ENCODE measurements at regions not wholly inside any gene's neighbourhood (a gene's known extent, or its start where the extent isn't known, plus 50 kb on each side); places are given as distances from the start of the nearest gene placed in this dataset.
"Not testable (repeated sequence)": the region's sequence is repeated elsewhere in the genome, so short reads cannot be mapped to it uniquely, and the experiment has no call there.

- no peak for TF ChIP-seq CTCF (IDR thresholded peaks at IDR 0.05; ENCODE audit: low read depth, low read length)
- H3K4me3 ChIP-seq (ENCODE audit: low read depth, low read length) = no peak overlapping the region
- DNase-seq (ENCODE audit: low read depth, low spot score) = no peak
- in situ Hi-C loops (cut with HindIII; ENCODE audit: low sequenced_read_pairs) = no loop called here
These were observed 133.7 kb downstream of the ATL2 start for GRCh38 chr2:38243186-38243880.

GRCh38 chr2:38239452-38239851 lies 137.6 kb downstream of the ATL2 start:
- in situ Hi-C loops (cut with HindIII; ENCODE audit: low sequenced_read_pairs) = no loop called here
- H3K4me3 ChIP-seq (ENCODE audit: low read depth, low read length) = no peak overlapping the region
- TF ChIP-seq CTCF (IDR thresholded peaks at IDR 0.05; ENCODE audit: low read depth, low read length) = no peak
- DNase-seq (ENCODE audit: low read depth, low spot score) = peak; percentile 36

GRCh38 chr2:38238705-38239104 lies 138.4 kb downstream of the ATL2 start:
- DNase-seq (ENCODE audit: low read depth, low spot score); in situ Hi-C loops (cut with HindIII; ENCODE audit: low sequenced_read_pairs); H3K4me3 ChIP-seq (ENCODE audit: low read depth, low read length): not testable (repeated sequence)

DNA sequence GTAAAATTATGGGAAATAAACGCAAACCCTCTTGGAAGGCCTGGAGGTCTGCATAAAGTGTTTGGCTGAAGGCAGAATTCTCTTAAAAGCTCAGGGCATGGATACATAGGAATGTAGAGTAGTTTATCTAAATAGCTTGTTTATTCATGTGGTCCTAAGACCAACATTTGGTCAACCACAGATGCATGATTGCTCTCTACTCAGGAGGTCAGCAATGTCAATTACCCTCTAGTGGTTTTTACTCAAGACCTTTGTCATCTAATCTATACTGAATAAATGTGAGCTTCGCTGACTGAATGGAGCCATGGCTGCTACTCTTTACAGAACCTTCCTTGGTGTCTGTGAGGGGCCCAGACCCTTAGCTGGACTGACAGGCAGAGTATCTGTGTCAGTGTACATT lies 139.8 kb downstream of the ATL2 start:
- DNase-seq (ENCODE audit: low read depth, low spot score) = no peak
- no peak for TF ChIP-seq CTCF (IDR thresholded peaks at IDR 0.05; ENCODE audit: low read depth, low read length)
- in situ Hi-C loops (cut with HindIII; ENCODE audit: low sequenced_read_pairs) = no loop called here
- no peak overlapping the region for H3K4me3 ChIP-seq (ENCODE audit: low read depth, low read length)

DNA sequence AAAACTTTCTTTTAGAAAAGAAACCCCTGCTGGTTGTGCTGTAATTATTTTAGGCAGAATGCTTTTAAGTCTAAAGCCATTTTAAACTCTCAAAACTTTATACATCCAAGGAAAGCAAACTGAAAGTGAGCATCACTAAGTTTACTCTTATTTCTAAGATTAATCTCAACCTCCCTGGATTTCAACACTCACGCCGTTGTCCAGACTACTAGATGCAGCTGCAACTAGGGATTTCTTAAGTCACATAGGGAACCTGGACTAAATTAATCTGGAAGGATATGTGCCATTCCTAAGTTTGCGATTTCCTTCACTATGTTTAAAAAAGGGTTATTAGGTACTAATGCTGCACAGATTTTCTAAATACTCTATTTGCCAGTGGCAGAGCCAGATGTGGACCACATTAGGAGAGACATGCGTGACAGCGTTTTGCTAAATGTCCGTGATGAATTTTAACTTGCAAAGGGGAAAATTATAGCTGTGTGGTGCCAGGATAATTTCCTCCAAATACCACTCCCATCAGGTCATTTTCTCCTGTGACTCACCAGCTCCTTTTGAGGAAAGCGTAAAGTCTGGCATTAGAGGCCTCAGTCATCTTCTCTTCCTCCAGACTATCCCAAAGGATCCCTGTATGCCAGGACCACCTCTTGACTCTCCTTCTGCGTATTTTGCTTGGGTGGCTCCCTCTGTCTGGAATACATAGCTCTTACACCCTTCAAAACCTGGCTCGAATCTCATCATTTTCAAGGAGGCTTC lies 143.7 kb downstream of the ATL2 start:
- TF ChIP-seq CTCF (IDR thresholded peaks at IDR 0.05; ENCODE audit: low read depth, low read length) = peak; percentile 20
- no peak overlapping the region for H3K4me3 ChIP-seq (ENCODE audit: low read depth, low read length)
- peak; percentile 72 for DNase-seq (ENCODE audit: low read depth, low spot score)
- in situ Hi-C loops (cut with HindIII; ENCODE audit: low sequenced_read_pairs) = no loop called here

DNA sequence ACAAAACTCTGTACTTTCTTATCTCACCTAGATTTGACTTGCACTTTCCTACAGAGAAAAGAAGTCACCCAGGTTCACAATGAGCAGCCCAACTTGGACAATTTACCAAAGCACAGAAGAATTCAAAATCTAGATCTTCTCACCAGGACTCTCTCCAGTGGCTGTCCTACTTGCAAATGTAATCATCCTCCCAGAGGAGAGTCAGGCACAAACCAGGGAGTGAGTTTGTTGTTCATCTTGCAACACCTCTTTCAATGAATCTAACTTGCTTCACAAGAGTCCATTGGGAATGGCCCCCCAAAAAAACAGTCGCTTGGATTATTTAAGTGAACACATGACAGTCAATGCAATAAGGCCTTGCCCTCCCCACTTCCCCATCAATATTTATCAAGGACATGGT lies 144.6 kb downstream of the ATL2 start:
- no peak overlapping the region for H3K4me3 ChIP-seq (ENCODE audit: low read depth, low read length)
- in situ Hi-C loops (cut with HindIII; ENCODE audit: low sequenced_read_pairs) = no loop called here
- DNase-seq (ENCODE audit: low read depth, low spot score) = no peak

More for the DNA sequence above, 144.6 kb downstream of the ATL2 start:
- TF ChIP-seq CTCF (IDR thresholded peaks at IDR 0.05; ENCODE audit: low read depth, low read length) = no peak
